Stomach (tissue), 8 donors: ENCODE measurements at regions not wholly inside any gene's neighbourhood (a gene's known extent, or its start where the extent isn't known, plus 50 kb on each side); places are given as distances from the start of the nearest gene placed in this dataset.

Experiments used
- DNase-seq, 2 donors: peaks; one replicate each; pipeline versions ENCODE4 v3.0.0 to v3.0.0-alpha.2; 2013 to 2019
- H3K27ac ChIP-seq, 5 donors: fragments of 200-600 bp in 4 of 5; sonication (generic) in 4 of 5; one replicate each; pipeline ENCODE4 v1.5.1; 2013 to 2019; ENCODE audit warnings: mild to moderate bottlenecking in 1 of 5, moderate library complexity in 1 of 5
- H3K27me3 ChIP-seq, 3 donors: fragments of 200-600 bp; sonication (generic); one replicate each; pipeline ENCODE4 v1.5.1; 2017 to 2019; ENCODE audit warnings: mixed run types in 1 of 3
- H3K36me3 ChIP-seq, 4 donors: fragments of 200-600 bp; sonication (generic); 1 replicate in 3 of 4; 2 replicates in 1 of 4; pipeline ENCODE4 v1.5.1; 2016 to 2019
- H3K4me1 ChIP-seq, 4 donors: fragments of 200-600 bp; sonication (generic); one replicate each; pipeline ENCODE4 v1.5.1; 2016 to 2019
- H3K4me3 ChIP-seq, 4 donors: fragments of 200-600 bp; sonication (generic) in 3 of 4; one replicate each; pipeline ENCODE4 v1.5.1; 2016 to 2019; ENCODE audit warnings: mild to moderate bottlenecking in 1 of 4
- H3K9me3 ChIP-seq, 4 donors: fragments of 200-600 bp; sonication (generic); one replicate each; pipeline ENCODE4 v1.5.1; 2016 to 2019
- CTCF ChIP-seq, 7 experiments: fragments of 450-650 bp in 4 of 7; fragments of 200-600 bp in 3 of 7; sonication (generic) in 3 of 7; IDR thresholded peaks; one replicate each; pipeline ENCODE4 v1.5.1; 2016 to 2019; ENCODE audit warnings: antibody characterized with exemption in 7 of 7, control low read depth in 2 of 7, mild to moderate bottlenecking in 1 of 7
- EP300 ChIP-seq: sonication (generic); formaldehyde crosslinking; IDR thresholded peaks from one replicate; pipeline ENCODE4 v1.6.1; 2017; ENCODE audit warnings: antibody characterized with exemption
- POLR2A ChIP-seq, 4 donors: fragments of 450-650 bp; IDR thresholded peaks; one replicate each; pipeline ENCODE4 v1.6.1; 2016; ENCODE audit warnings: antibody characterized with exemption in 4 of 4, control low read depth in 2 of 4, mild to moderate bottlenecking in 1 of 4, moderate library complexity in 1 of 4
- POLR2AphosphoS5 ChIP-seq, 3 donors: sonication (generic); formaldehyde crosslinking; IDR thresholded peaks; one replicate each; pipeline ENCODE4 v1.6.1; 2016; ENCODE audit warnings: antibody characterized with exemption in 3 of 3
- WGBS, 5 donors: extraction: QIAGEN DNeasy Blood & Tissue Kit in 3 of 5; methylation state at CpG; one replicate each; pipeline versions ENCODE4 v1.1.5 to v1.1.7; 2013 to 2018; 5-methylcytosine and 5-hydroxymethylcytosine counted together
- intact Hi-C: fragments of 100-400 bp; cut with DNase I; formaldehyde crosslinking; loops from one replicate; pipeline ENCODE4 v1.15.1; 2023; ENCODE audit warnings: low total_unique reads
- donor health status: healthy with polysubstance abuse.
- donor health status: Bipolar disorder and iron deficiency.
- donor health status: healthy.

GRCh38 chr16:72241008-72241407 lies 69.1 kb upstream of the PMFBP1 start:
- Histone ChIP-seq H3K36me3 (no peaks in the 10 kb centered on the region), H3K27ac (no peak overlapping the region), H3K4me3 (no peak overlapping the region), H3K27me3 (no peaks in the 10 kb centered on the region), H3K9me3 (no peaks in the 10 kb centered on the region), H3K4me1 (no peaks in the 10 kb centered on the region)
- intact Hi-C loops = no loop called here
- DNase-seq = no peak
- 9 to 37% (median 26%) methylated on average over 1 of the region's 1 CpG for WGBS, 5 donors
- TF ChIP-seq POLR2AphosphoS5 (IDR thresholded peaks at IDR 0.05) (no peak), POLR2A (IDR thresholded peaks at IDR 0.05) (no peak), EP300 (no peak), CTCF (IDR thresholded peaks at IDR 0.05) (no peak)

GRCh38 chr16:72240466-72240865 lies 68.5 kb upstream of the PMFBP1 start:
- no peaks in the 10 kb centered on the region for H3K4me1 ChIP-seq
- intact Hi-C loops = no loop called here
- H3K4me3 ChIP-seq = no peak overlapping the region
- H3K27ac ChIP-seq = no peak overlapping the region
- H3K27me3 ChIP-seq = no peaks in the 10 kb centered on the region
- 75 to 85% (median 78%) methylated on average over 2 of the region's 2 CpGs for WGBS, 5 donors
- no peaks in the 10 kb centered on the region for H3K36me3 ChIP-seq
- TF ChIP-seq EP300 = no peak
- no peak for TF ChIP-seq POLR2A (IDR thresholded peaks at IDR 0.05)
- TF ChIP-seq CTCF (IDR thresholded peaks at IDR 0.05) = no peak
- TF ChIP-seq POLR2AphosphoS5 (IDR thresholded peaks at IDR 0.05) = no peak
- no peak for DNase-seq
- H3K9me3 ChIP-seq = no peaks in the 10 kb centered on the region

- TF ChIP-seq POLR2A (IDR thresholded peaks at IDR 0.05) (no peak), CTCF (IDR thresholded peaks at IDR 0.05) (no peak), POLR2AphosphoS5 (IDR thresholded peaks at IDR 0.05) (no peak), EP300 (no peak)
- Histone ChIP-seq H3K36me3 (no peaks in the 10 kb centered on the region), H3K4me3 (no peak overlapping the region), H3K27me3 (no peaks in the 10 kb centered on the region), H3K9me3 (no peaks in the 10 kb centered on the region), H3K27ac (no peak overlapping the region), H3K4me1 (no peaks in the 10 kb centered on the region)
- 73 to 85% (median 77%) methylated on average over 2 of the region's 2 CpGs for WGBS, 5 donors
- DNase-seq = no peak
- intact Hi-C loops = no loop called here
Observed at GRCh38 chr16:72236866-72237265, 64.9 kb upstream of the PMFBP1 start.

GRCh38 chr16:72234387-72234786 lies 62.4 kb upstream of the PMFBP1 start:
- no peaks in the 10 kb centered on the region for H3K36me3 ChIP-seq
- 68 to 77% (median 73%) methylated on average over 5 of the region's 5 CpGs for WGBS, 5 donors
- intact Hi-C loops = no loop called here
- H3K4me1 ChIP-seq = no peaks in the 10 kb centered on the region
- TF ChIP-seq POLR2A (IDR thresholded peaks at IDR 0.05) (no peak), POLR2AphosphoS5 (IDR thresholded peaks at IDR 0.05) (no peak), CTCF (IDR thresholded peaks at IDR 0.05) (no peak), EP300 (no peak)
- no peak for DNase-seq
- H3K4me3 ChIP-seq = no peak overlapping the region
- no peak overlapping the region for H3K27ac ChIP-seq
- H3K9me3 ChIP-seq = no peaks in the 10 kb centered on the region
- H3K27me3 ChIP-seq = no peaks in the 10 kb centered on the region
